ENCODE measurements at regions not wholly inside any gene's neighbourhood (a gene's known extent, or its start where the extent isn't known, plus 50 kb on each side); places are given as distances from the start of the nearest gene placed in this dataset.

DNA sequence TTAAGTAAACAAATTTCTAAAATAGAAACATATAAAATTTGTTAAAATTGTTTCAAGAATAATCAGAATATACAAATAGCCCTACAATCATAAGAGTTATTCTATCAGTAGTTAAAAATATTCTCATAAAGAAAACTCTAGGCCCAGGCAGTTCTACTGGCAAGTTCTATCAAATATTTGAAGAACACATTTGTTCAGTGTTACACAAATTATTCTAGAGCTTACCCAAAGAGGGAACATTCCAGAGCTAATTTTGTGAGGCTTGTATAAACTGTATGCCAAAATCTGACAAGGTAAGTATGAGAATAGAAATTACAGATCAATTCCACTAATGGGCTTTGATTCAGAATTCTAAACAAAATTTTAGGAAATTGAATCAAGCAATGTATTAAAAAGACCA, 166.8 kb upstream of the FOXN2 start:
- TF ChIP-seq CTCF (IDR thresholded peaks at IDR 0.05), result no peak
- no peak for TF ChIP-seq POLR2A (IDR thresholded peaks at IDR 0.05)
- TF ChIP-seq POLR2AphosphoS5 (IDR thresholded peaks at IDR 0.05), result no peak
